Stomach (tissue), 4 donors: ENCODE measurements at regions not wholly inside any gene's neighbourhood (a gene's known extent, or its start where the extent isn't known, plus 50 kb on each side); places are given as distances from the start of the nearest gene placed in this dataset.

Source experiments
- POLR2A ChIP-seq, 4 donors: fragments of 450-650 bp; IDR thresholded peaks; one replicate each; pipeline ENCODE4 v1.6.1; 2016; ENCODE audit warnings: antibody characterized with exemption in 4 of 4, control low read depth in 2 of 4, mild to moderate bottlenecking in 1 of 4, moderate library complexity in 1 of 4
- POLR2AphosphoS5 ChIP-seq, 3 donors: sonication (generic); formaldehyde crosslinking; IDR thresholded peaks; one replicate each; pipeline ENCODE4 v1.6.1; 2016; ENCODE audit warnings: antibody characterized with exemption in 3 of 3
- TF ChIP-seq, protein P1 (sequence below), 7 experiments: fragments of 450-650 bp in 4 of 7; fragments of 200-600 bp in 3 of 7; sonication (generic) in 3 of 7; IDR thresholded peaks; one replicate each; pipeline ENCODE4 v1.5.1; 2016 to 2019; ENCODE audit warnings: antibody characterized with exemption in 7 of 7, control low read depth in 2 of 7, mild to moderate bottlenecking in 1 of 7

DNA sequence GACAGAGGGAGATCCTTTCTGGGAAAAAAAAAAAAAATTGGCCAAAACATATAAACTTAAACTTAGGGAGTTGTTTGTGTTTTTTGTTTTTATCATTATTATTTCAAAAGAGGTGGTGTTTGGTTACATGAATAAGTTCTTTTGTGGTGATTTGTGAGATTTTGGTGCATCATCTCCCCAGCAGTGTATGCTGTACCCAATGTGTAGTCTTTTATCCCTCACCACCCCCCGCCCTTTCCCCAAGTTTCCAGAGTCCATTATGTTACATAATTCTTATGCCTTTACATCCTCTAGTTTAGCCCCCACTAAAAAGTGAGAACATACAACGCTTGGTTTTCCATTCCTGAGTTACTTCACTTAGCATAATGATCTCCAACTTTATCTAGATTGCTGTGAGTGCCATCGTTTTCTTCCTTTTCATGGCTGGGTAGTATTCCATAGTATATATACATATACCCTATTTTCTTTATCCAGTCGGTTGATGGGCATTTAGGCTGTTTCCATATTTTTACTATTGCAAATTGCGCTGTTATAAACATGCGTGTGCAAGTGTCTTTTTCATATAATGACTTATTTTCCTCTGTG, 148.1 kb upstream of the ZNF92 start:
- TF ChIP-seq, protein P1, sequence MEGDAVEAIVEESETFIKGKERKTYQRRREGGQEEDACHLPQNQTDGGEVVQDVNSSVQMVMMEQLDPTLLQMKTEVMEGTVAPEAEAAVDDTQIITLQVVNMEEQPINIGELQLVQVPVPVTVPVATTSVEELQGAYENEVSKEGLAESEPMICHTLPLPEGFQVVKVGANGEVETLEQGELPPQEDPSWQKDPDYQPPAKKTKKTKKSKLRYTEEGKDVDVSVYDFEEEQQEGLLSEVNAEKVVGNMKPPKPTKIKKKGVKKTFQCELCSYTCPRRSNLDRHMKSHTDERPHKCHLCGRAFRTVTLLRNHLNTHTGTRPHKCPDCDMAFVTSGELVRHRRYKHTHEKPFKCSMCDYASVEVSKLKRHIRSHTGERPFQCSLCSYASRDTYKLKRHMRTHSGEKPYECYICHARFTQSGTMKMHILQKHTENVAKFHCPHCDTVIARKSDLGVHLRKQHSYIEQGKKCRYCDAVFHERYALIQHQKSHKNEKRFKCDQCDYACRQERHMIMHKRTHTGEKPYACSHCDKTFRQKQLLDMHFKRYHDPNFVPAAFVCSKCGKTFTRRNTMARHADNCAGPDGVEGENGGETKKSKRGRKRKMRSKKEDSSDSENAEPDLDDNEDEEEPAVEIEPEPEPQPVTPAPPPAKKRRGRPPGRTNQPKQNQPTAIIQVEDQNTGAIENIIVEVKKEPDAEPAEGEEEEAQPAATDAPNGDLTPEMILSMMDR (IDR thresholded peaks at IDR 0.05) = no peak
- no peak for TF ChIP-seq POLR2AphosphoS5 (IDR thresholded peaks at IDR 0.05)
- no peak for TF ChIP-seq POLR2A (IDR thresholded peaks at IDR 0.05)
